CD4-positive, CD25-positive, alpha-beta regulatory T cell (primary cell): ENCODE measurements at regions not wholly inside any gene's neighbourhood (a gene's known extent, or its start where the extent isn't known, plus 50 kb on each side); places are given as distances from the start of the nearest gene placed in this dataset.

Source experiments
- ATAC-seq, 2 donors: fragments of 150-1000 bp; cut with Tn5 transposase; one replicate each; pipeline ENCODE4 v1.10.0; 2021; ENCODE audit warnings: low read depth in 2 of 2, moderate number of reproducible peaks in 2 of 2, moderate library complexity in 1 of 2
- DNase-seq, 3 donors: peaks; one replicate each; pipeline versions ENCODE4 v3.0.0 to v3.0.0-alpha.2; 2012 to 2022; ENCODE audit warnings: mixed read lengths in 1 of 3
- H3K27ac ChIP-seq: one replicate; pipeline ENCODE4 v1.7.0; 2013; ENCODE audit warnings: mild to moderate bottlenecking, low read length; ENCODE audit not compliant: insufficient read depth, poor library complexity, severe bottlenecking
- H3K27me3 ChIP-seq: one replicate; pipeline ENCODE4 v1.7.0; 2013; ENCODE audit warnings: low read length; ENCODE audit not compliant: control insufficient read depth, insufficient read depth
- H3K36me3 ChIP-seq: one replicate; pipeline ENCODE4 v1.7.0; 2013; ENCODE audit warnings: mild to moderate bottlenecking, low read length, moderate library complexity; ENCODE audit not compliant: control insufficient read depth, insufficient read depth
- H3K4me1 ChIP-seq: 2 replicates; pipeline ENCODE4 v1.7.0; 2013; ENCODE audit warnings: mild to moderate bottlenecking, low read length; ENCODE audit not compliant: insufficient read depth, control insufficient read depth, poor library complexity, severe bottlenecking
- H3K4me3 ChIP-seq: one replicate; pipeline ENCODE4 v1.7.0; 2013; ENCODE audit warnings: low read depth, mild to moderate bottlenecking, low read length, moderate library complexity
- H3K9me3 ChIP-seq, 2 experiments: 1 replicate in 1 of 2; 2 replicates in 1 of 2; pipeline ENCODE4 v1.7.0; 2013; ENCODE audit warnings: low read length in 2 of 2, mild to moderate bottlenecking in 1 of 2, moderate library complexity in 1 of 2; ENCODE audit not compliant: control insufficient read depth in 2 of 2
- H3K27ac Mint-ChIP-seq, 3 donors: one replicate each; pipeline ENCODE4 v1.8.0; 2020 to 2022; ENCODE audit warnings: mild to moderate bottlenecking in 3 of 3, mixed read lengths in 3 of 3, moderate library complexity in 2 of 3
- H3K27me3 Mint-ChIP-seq: one replicate; pipeline ENCODE4 v1.8.0; 2022; ENCODE audit warnings: mild to moderate bottlenecking, mixed read lengths
- H3K36me3 Mint-ChIP-seq: one replicate; pipeline ENCODE4 v1.8.0; 2020; ENCODE audit warnings: mixed read lengths
- H3K4me1 Mint-ChIP-seq, 4 donors: one replicate each; pipeline ENCODE4 v1.8.0; 2020 to 2022; ENCODE audit warnings: mixed read lengths in 4 of 4, mild to moderate bottlenecking in 1 of 4
- H3K4me3 Mint-ChIP-seq, 4 donors: one replicate each; pipeline ENCODE4 v1.8.0; 2020 to 2022; ENCODE audit warnings: mild to moderate bottlenecking in 4 of 4, mixed read lengths in 4 of 4, moderate library complexity in 3 of 4
- H3K9me3 Mint-ChIP-seq, 7 donors: one replicate each; pipeline ENCODE4 v1.8.0; 2020 to 2022; ENCODE audit warnings: mixed read lengths in 7 of 7, mild to moderate bottlenecking in 3 of 7, moderate library complexity in 2 of 7

GRCh38 chr12:59517522-59517921 is 78.3 kb upstream of the SLC16A7 start:
- no peak for ATAC-seq
- no peaks in the 10 kb centered on the region for H3K36me3 Mint-ChIP-seq

GRCh38 chr12:59500915-59501314 is 94.9 kb upstream of the SLC16A7 start:
- H3K27ac Mint-ChIP-seq = no peak overlapping the region
- Histone ChIP-seq H3K36me3 (no peaks in the 10 kb centered on the region), H3K4me1 (no peaks in the 10 kb centered on the region), H3K9me3 (no peaks in the 10 kb centered on the region), H3K27ac (no peak overlapping the region), H3K4me3 (no peak overlapping the region), H3K27me3 (no peaks in the 10 kb centered on the region)
- DNase-seq (peak in 2 of 3 donors; percentile 1 to 27), ATAC-seq (no peak)
- peaks cover 0 to 10% (median 1%) of the 10 kb centered on the region in 7 donors for H3K9me3 Mint-ChIP-seq
- no peaks in the 10 kb centered on the region for H3K36me3 Mint-ChIP-seq
- H3K4me3 Mint-ChIP-seq = no peak overlapping the region
- H3K27me3 Mint-ChIP-seq = peaks cover 4% of the 10 kb centered on the region
- H3K4me1 Mint-ChIP-seq = peaks cover 0 to 10% (median 3%) of the 10 kb centered on the region in 4 donors

More at GRCh38 chr12:59517522-59517921, 78.3 kb upstream of the SLC16A7 start:
- DNase-seq = no peak
- Mint-ChIP-seq H3K4me3 (no peak overlapping the region), H3K27ac (no peak overlapping the region), H3K9me3 (peaks cover 0 to 2% (median 0%) of the 10 kb centered on the region in 7 donors), H3K27me3 (peaks cover 6% of the 10 kb centered on the region), H3K4me1 (peaks cover 0 to 7% (median 3%) of the 10 kb centered on the region in 4 donors)
- no peaks in the 10 kb centered on the region for H3K4me1 ChIP-seq
- H3K27me3 ChIP-seq = no peaks in the 10 kb centered on the region
- no peaks in the 10 kb centered on the region for H3K36me3 ChIP-seq
- no peak overlapping the region for H3K27ac ChIP-seq
- H3K4me3 ChIP-seq = no peak overlapping the region
- no peaks in the 10 kb centered on the region for H3K9me3 ChIP-seq

GRCh38 chr12:59500335-59500734 is 95.5 kb upstream of the SLC16A7 start:
- Histone ChIP-seq H3K27ac (no peak overlapping the region), H3K4me1 (no peaks in the 10 kb centered on the region), H3K9me3 (no peaks in the 10 kb centered on the region), H3K36me3 (no peaks in the 10 kb centered on the region), H3K27me3 (no peaks in the 10 kb centered on the region), H3K4me3 (no peak overlapping the region)
- no peaks in the 10 kb centered on the region for H3K36me3 Mint-ChIP-seq
- peaks cover 0 to 10% (median 3%) of the 10 kb centered on the region in 4 donors for H3K4me1 Mint-ChIP-seq
- H3K27me3 Mint-ChIP-seq = peaks cover 4% of the 10 kb centered on the region
- H3K9me3 Mint-ChIP-seq = peaks cover 0 to 10% (median 1%) of the 10 kb centered on the region in 7 donors
- H3K4me3 Mint-ChIP-seq = no peak overlapping the region
- no peak for DNase-seq
- H3K27ac Mint-ChIP-seq = no peak overlapping the region
- no peak for ATAC-seq

GRCh38 chr12:59499774-59500173 is 96.1 kb upstream of the SLC16A7 start:
- no peaks in the 10 kb centered on the region for H3K9me3 ChIP-seq
- Mint-ChIP-seq H3K27me3 (peaks cover 4% of the 10 kb centered on the region), H3K36me3 (no peaks in the 10 kb centered on the region), H3K27ac (no peak overlapping the region), H3K4me1 (peaks cover 0 to 10% (median 3%) of the 10 kb centered on the region in 4 donors), H3K4me3 (no peak overlapping the region), H3K9me3 (peaks cover 0 to 13% (median 1%) of the 10 kb centered on the region in 7 donors)
- ATAC-seq (no peak), DNase-seq (no peak)
- H3K4me3 ChIP-seq = no peak overlapping the region
- no peaks in the 10 kb centered on the region for H3K4me1 ChIP-seq
- no peaks in the 10 kb centered on the region for H3K27me3 ChIP-seq
- no peak overlapping the region for H3K27ac ChIP-seq
- no peaks in the 10 kb centered on the region for H3K36me3 ChIP-seq

- peaks cover 0 to under 1% (median 0%) of the 10 kb centered on the region in 4 donors for H3K4me1 Mint-ChIP-seq
- DNase-seq (no peak), ATAC-seq (no peak)
- H3K4me3 ChIP-seq = no peak overlapping the region
- peaks cover 0 to 6% (median 0%) of the 10 kb centered on the region in 7 donors for H3K9me3 Mint-ChIP-seq
- H3K36me3 Mint-ChIP-seq = no peaks in the 10 kb centered on the region
- no peaks in the 10 kb centered on the region for H3K4me1 ChIP-seq
- no peaks in the 10 kb centered on the region for H3K27me3 ChIP-seq
- no peak overlapping the region for H3K4me3 Mint-ChIP-seq
- H3K27me3 Mint-ChIP-seq = peaks cover 4% of the 10 kb centered on the region
- H3K27ac ChIP-seq = no peak overlapping the region
- H3K9me3 ChIP-seq = no peaks in the 10 kb centered on the region
- no peaks in the 10 kb centered on the region for H3K36me3 ChIP-seq
- H3K27ac Mint-ChIP-seq = no peak overlapping the region
Measured at GRCh38 chr12:59494617-59495016, 101.2 kb upstream of the SLC16A7 start.

GRCh38 chr12:59491877-59492276 is 104.0 kb upstream of the SLC16A7 start:
- no peaks in the 10 kb centered on the region for H3K4me1 Mint-ChIP-seq

GRCh38 chr12:59486827-59487226 is 109.0 kb upstream of the SLC16A7 start:
- no peak overlapping the region for H3K27ac Mint-ChIP-seq
- H3K4me1 ChIP-seq = no peaks in the 10 kb centered on the region
- H3K4me1 Mint-ChIP-seq = peaks cover 0 to 7% (median 5%) of the 10 kb centered on the region in 4 donors
- no peaks in the 10 kb centered on the region for H3K36me3 Mint-ChIP-seq
- DNase-seq = no peak
- no peak for ATAC-seq
- H3K36me3 ChIP-seq = no peaks in the 10 kb centered on the region
- H3K9me3 Mint-ChIP-seq = peaks cover 0 to 9% (median 0%) of the 10 kb centered on the region in 7 donors
- no peaks in the 10 kb centered on the region for H3K9me3 ChIP-seq
- no peaks in the 10 kb centered on the region for H3K27me3 ChIP-seq
- no peaks in the 10 kb centered on the region for H3K27me3 Mint-ChIP-seq
- no peak overlapping the region for H3K4me3 ChIP-seq
- no peak overlapping the region for H3K27ac ChIP-seq
- H3K4me3 Mint-ChIP-seq = no peak overlapping the region

More at GRCh38 chr12:59491877-59492276, 104.0 kb upstream of the SLC16A7 start:
- Mint-ChIP-seq H3K4me3 (no peak overlapping the region), H3K27me3 (no peaks in the 10 kb centered on the region), H3K27ac (no peak overlapping the region), H3K9me3 (peaks cover 0 to 6% (median 0%) of the 10 kb centered on the region in 7 donors), H3K36me3 (no peaks in the 10 kb centered on the region)
- H3K36me3 ChIP-seq = no peaks in the 10 kb centered on the region
- no peaks in the 10 kb centered on the region for H3K9me3 ChIP-seq
- no peaks in the 10 kb centered on the region for H3K4me1 ChIP-seq
- no peak overlapping the region for H3K27ac ChIP-seq
- DNase-seq = no peak
- H3K27me3 ChIP-seq = no peaks in the 10 kb centered on the region
- ATAC-seq = no peak
- no peak overlapping the region for H3K4me3 ChIP-seq

GRCh38 chr12:59484575-59484974 is 111.3 kb upstream of the SLC16A7 start:
- no peaks in the 10 kb centered on the region for H3K9me3 ChIP-seq

More at GRCh38 chr12:59484575-59484974, 111.3 kb upstream of the SLC16A7 start:
- no peaks in the 10 kb centered on the region for H3K36me3 ChIP-seq
- Mint-ChIP-seq H3K36me3 (no peaks in the 10 kb centered on the region), H3K27ac (no peak overlapping the region), H3K4me3 (no peak overlapping the region), H3K4me1 (peaks cover 0 to 7% (median 5%) of the 10 kb centered on the region in 4 donors), H3K9me3 (peaks cover 0 to 9% (median 0%) of the 10 kb centered on the region in 7 donors), H3K27me3 (no peaks in the 10 kb centered on the region)
- no peak overlapping the region for H3K4me3 ChIP-seq
- no peak for ATAC-seq
- H3K27me3 ChIP-seq = no peaks in the 10 kb centered on the region
- no peak for DNase-seq
- H3K4me1 ChIP-seq = no peaks in the 10 kb centered on the region
- H3K27ac ChIP-seq = no peak overlapping the region
